Smooth muscle cell (in vitro differentiated cells): ENCODE measurements at regions not wholly inside any gene's neighbourhood (a gene's known extent, or its start where the extent isn't known, plus 50 kb on each side); places are given as distances from the start of the nearest gene placed in this dataset.

Source experiments
- DNase-seq: peaks from one replicate; lab custom pipeline; 2025; ENCODE audit not compliant: unreplicated experiment; lab: John Stamatoyannopoulos, UW
- H2AFZ ChIP-seq: fragments of 200-600 bp; sonication (generic); 2 replicates; pipeline ENCODE4 v1.6.0; 2016; ENCODE audit warnings: antibody characterized with exemption, low read depth, mild to moderate bottlenecking
- H3F3A ChIP-seq: fragments of 200-600 bp; sonication (generic); 2 replicates; pipeline ENCODE4 v1.6.0; 2017; ENCODE audit warnings: antibody characterized with exemption, low read depth
- H3K27ac ChIP-seq: fragments of 200-600 bp; sonication (generic); 2 replicates; pipeline ENCODE4 v1.5.1; 2016; ENCODE audit warnings: low read depth, mild to moderate bottlenecking
- H3K27me3 ChIP-seq: fragments of 200-600 bp; sonication (generic); 2 replicates; pipeline ENCODE4 v1.6.1; 2016; ENCODE audit warnings: low read depth, mild to moderate bottlenecking
- H3K36me3 ChIP-seq: fragments of 200-600 bp; sonication (generic); 2 replicates; pipeline ENCODE4 v1.5.1; 2016; ENCODE audit warnings: low read depth
- H3K4me1 ChIP-seq: fragments of 200-600 bp; sonication (generic); 2 replicates; pipeline ENCODE4 v1.5.1; 2016; ENCODE audit warnings: low read depth
- H3K4me2 ChIP-seq: fragments of 200-600 bp; sonication (generic); 2 replicates; pipeline ENCODE4 v1.6.0; 2016; ENCODE audit warnings: mild to moderate bottlenecking
- H3K4me3 ChIP-seq: fragments of 200-600 bp; sonication (generic); 2 replicates; pipeline ENCODE4 v1.5.1; 2016; ENCODE audit warnings: mild to moderate bottlenecking
- H3K79me2 ChIP-seq: fragments of 200-600 bp; sonication (generic); 2 replicates; pipeline ENCODE4 v1.6.0; 2016; ENCODE audit warnings: low read depth, mild to moderate bottlenecking
- H3K9ac ChIP-seq: fragments of 200-600 bp; sonication (generic); 2 replicates; pipeline ENCODE4 v1.6.0; 2016; ENCODE audit warnings: low read depth
- H3K9me3 ChIP-seq: fragments of 200-600 bp; sonication (generic); replicated peaks from 2 replicates; pipeline ENCODE4 v1.5.1; 2016; ENCODE audit warnings: low read depth
- H4K20me1 ChIP-seq: fragments of 200-600 bp; sonication (generic); 2 replicates; pipeline ENCODE4 v1.6.0; 2016; ENCODE audit warnings: low read depth
- WGBS: methylation state at CpG from one replicate; pipeline ENCODE4 v1.1.7; 2016; ENCODE audit warnings: low lambda C conversion rate; 5-methylcytosine and 5-hydroxymethylcytosine counted together
- TF ChIP-seq, protein P1 (sequence below): fragments of 200-600 bp; sonication (generic); IDR thresholded peaks from 2 replicates; pipeline ENCODE4 v1.5.1; 2017; ENCODE audit warnings: borderline replicate concordance, mild to moderate bottlenecking, antibody characterized with exemption; ENCODE audit not compliant: insufficient read depth, poor library complexity, severe bottlenecking

DNA sequence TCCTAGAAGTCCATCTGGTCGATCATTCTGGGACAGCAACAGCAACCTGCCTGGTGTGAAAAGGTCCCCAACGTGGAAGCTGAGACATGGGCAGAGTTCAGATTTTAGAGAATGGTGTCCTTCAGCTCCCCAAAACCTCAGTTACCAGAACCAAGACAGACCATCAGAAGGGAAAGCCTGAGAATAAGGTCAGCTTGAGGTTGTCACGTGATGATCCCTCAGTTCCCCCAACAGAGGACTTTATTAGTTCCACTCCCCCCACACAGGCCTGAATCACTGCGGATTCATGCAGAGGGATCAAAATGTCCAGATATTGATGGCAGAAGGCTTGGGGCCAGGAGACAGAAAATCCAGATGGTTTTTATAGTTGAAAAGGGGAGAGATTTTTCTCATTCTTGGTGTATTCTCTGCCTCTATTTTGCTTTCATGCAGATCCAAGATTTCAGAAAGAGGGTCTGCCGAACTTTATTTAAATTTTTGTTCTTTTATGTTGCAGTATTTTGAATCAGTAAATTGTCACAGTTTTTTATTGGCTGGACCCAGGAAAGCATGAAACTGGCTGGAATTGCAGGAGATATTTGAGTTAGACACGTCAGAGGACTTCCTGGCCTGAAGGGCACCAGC is 139.0 kb upstream of the NTM start:
- Histone ChIP-seq H3F3A (no peaks in the 10 kb centered on the region), H3K27me3 (no peaks in the 10 kb centered on the region), H3K36me3 (no peaks in the 10 kb centered on the region), H3K4me2 (no peak overlapping the region), H3K4me1 (no peaks in the 10 kb centered on the region), H3K79me2 (no peaks in the 10 kb centered on the region), H2AFZ (no peak overlapping the region), H3K9ac (no peak overlapping the region), H3K27ac (no peak overlapping the region), H3K4me3 (no peak overlapping the region), H3K9me3 (no peaks in the 10 kb centered on the region), H4K20me1 (no peaks in the 10 kb centered on the region)
- 88% methylated on average over 6 of the region's 6 CpGs for WGBS
- TF ChIP-seq, protein P1, sequence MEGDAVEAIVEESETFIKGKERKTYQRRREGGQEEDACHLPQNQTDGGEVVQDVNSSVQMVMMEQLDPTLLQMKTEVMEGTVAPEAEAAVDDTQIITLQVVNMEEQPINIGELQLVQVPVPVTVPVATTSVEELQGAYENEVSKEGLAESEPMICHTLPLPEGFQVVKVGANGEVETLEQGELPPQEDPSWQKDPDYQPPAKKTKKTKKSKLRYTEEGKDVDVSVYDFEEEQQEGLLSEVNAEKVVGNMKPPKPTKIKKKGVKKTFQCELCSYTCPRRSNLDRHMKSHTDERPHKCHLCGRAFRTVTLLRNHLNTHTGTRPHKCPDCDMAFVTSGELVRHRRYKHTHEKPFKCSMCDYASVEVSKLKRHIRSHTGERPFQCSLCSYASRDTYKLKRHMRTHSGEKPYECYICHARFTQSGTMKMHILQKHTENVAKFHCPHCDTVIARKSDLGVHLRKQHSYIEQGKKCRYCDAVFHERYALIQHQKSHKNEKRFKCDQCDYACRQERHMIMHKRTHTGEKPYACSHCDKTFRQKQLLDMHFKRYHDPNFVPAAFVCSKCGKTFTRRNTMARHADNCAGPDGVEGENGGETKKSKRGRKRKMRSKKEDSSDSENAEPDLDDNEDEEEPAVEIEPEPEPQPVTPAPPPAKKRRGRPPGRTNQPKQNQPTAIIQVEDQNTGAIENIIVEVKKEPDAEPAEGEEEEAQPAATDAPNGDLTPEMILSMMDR: no peak
- no peak for DNase-seq

DNA sequence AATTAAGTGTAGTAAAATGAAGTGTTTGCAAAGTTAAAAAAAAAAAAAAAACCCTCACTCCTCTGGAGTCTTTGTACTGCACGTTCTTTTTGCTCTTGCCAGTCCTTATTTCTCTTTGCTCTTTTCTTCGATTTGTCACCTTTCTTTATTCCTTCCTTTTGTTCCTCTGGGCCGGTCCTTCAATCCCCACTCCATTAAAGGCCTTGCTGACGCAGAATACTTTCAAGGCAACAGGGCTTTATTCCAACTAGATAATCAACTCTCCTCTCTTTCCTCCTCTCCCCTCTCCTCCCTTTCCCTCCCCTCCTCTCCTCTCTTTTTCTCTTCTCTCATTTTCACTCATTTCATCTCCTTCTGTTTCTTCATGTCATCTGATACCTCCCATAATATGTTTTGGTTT is 138.2 kb upstream of the NTM start:
- no peaks in the 10 kb centered on the region for H3K4me1 ChIP-seq
- no peaks in the 10 kb centered on the region for H3F3A ChIP-seq
- DNase-seq: no peak
- TF ChIP-seq, protein P1: no peak
- H3K9ac ChIP-seq: no peak overlapping the region
- no peaks in the 10 kb centered on the region for H4K20me1 ChIP-seq
- no peak overlapping the region for H2AFZ ChIP-seq
- H3K27me3 ChIP-seq: no peaks in the 10 kb centered on the region
- no peak overlapping the region for H3K4me3 ChIP-seq
- no peaks in the 10 kb centered on the region for H3K36me3 ChIP-seq
- H3K9me3 ChIP-seq: no peaks in the 10 kb centered on the region
- no peak overlapping the region for H3K27ac ChIP-seq
- H3K4me2 ChIP-seq: no peak overlapping the region
- no peaks in the 10 kb centered on the region for H3K79me2 ChIP-seq
- WGBS: 96% methylated on average over 4 of the region's 4 CpGs

DNA sequence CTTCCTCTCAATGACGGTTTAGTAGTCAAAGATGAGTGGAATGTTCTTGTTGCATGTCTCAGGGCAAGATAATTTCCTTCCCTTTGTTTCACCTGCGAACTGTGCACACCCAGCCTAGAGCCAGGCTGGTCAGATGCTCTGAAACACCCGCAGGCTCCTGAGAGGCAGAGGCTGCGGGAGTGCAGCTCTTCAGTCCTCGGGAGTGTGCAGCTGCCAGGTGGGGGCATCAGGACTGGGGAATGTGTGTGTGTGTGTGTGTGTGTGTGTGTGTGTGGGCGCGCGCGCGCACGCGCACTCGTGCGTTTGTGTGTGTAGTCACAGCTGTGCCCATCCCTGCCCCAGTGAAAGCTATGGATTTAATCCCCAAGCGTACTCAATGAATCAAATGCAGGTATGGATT is 136.2 kb upstream of the NTM start:
- 89% methylated on average over 15 of the region's 15 CpGs for WGBS
- Histone ChIP-seq H3K9me3 (no peaks in the 10 kb centered on the region), H3K79me2 (no peaks in the 10 kb centered on the region), H3K9ac (no peak overlapping the region), H3K36me3 (no peaks in the 10 kb centered on the region), H4K20me1 (no peaks in the 10 kb centered on the region), H3K4me3 (no peak overlapping the region), H3K4me1 (no peaks in the 10 kb centered on the region), H3F3A (no peaks in the 10 kb centered on the region), H3K27me3 (peaks cover 6% of the 10 kb centered on the region), H3K27ac (no peak overlapping the region), H2AFZ (no peak overlapping the region), H3K4me2 (no peak overlapping the region)
- TF ChIP-seq, protein P1: no peak
- DNase-seq: no peak
